Progenitor cell of endocrine pancreas (in vitro differentiated cells): ENCODE measurements at regions not wholly inside any gene's neighbourhood (a gene's known extent, or its start where the extent isn't known, plus 50 kb on each side); places are given as distances from the start of the nearest gene placed in this dataset.

ENCODE experiments used
- DNase-seq: peaks from one replicate; pipeline ENCODE4 v3.0.0; 2021; ENCODE audit warnings: low spot score; ENCODE audit not compliant: unreplicated experiment
- H3K27ac Mint-ChIP-seq: 2 replicates; pipeline ENCODE4 v1.8.0; 2021; ENCODE audit warnings: mild to moderate bottlenecking, moderate library complexity, mixed read lengths
- H3K27me3 Mint-ChIP-seq: 2 replicates; pipeline ENCODE4 v1.8.0; 2021; ENCODE audit warnings: mixed read lengths
- H3K36me3 Mint-ChIP-seq: 2 replicates; pipeline ENCODE4 v1.8.0; 2022; ENCODE audit warnings: mixed read lengths; ENCODE audit not compliant: insufficient read depth
- H3K4me1 Mint-ChIP-seq: 2 replicates; pipeline ENCODE4 v1.8.0; 2021; ENCODE audit warnings: low read depth, mixed read lengths
- H3K4me3 Mint-ChIP-seq: 2 replicates; pipeline ENCODE4 v1.8.0; 2021; ENCODE audit warnings: low read depth, mild to moderate bottlenecking, moderate library complexity, mixed read lengths
- H3K9me3 Mint-ChIP-seq: 2 replicates; pipeline ENCODE4 v1.8.0; 2021; ENCODE audit warnings: low read depth, mixed read lengths
- TF ChIP-seq, protein P1 (sequence below): fragments of 200-600 bp; sonication (generic); IDR thresholded peaks from one replicate; pipeline ENCODE4 v1.5.0; 2021; ENCODE audit warnings: antibody characterized with exemption, mild to moderate bottlenecking; ENCODE audit not compliant: unreplicated experiment

DNA sequence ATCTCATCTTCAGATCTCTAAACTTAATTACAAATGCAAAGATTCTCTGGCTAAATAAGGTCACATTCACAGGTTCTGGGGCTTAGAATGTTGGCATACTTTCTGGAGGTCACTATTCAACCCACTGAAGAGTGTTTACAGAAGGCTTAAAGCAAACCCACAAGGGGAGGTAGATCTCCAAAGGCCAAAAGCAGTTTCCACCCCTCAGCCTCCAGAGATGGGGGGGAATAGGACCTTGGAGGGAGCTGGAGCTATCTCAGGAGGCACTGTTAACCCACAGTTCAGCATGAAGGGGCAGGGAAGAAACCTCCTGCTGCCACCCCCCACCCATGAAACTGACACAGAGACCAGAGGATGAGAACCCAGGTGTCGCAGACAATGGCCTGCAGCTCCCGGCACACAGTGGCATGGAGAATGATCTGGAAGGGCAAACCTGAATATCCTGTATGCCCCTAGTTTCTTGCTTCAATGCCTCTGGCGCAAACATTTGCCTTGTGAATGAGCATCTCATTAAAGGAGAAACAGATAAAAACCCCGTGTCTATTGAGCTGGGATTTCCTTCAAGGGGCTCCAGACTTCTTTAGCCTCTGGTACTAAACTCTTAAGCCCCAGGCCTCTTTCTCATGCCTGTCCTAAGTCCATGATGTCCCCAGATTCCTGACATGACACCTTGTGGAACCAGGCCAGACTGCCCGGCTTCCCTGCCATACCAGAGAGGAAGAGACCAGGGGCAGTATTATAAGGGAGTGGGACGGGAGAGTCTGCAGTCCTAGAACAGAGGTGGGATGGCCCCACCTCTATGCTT is 103.1 kb upstream of the CDH5 start:
- no peak overlapping the region for H3K4me3 Mint-ChIP-seq
- no peaks in the 10 kb centered on the region for H3K9me3 Mint-ChIP-seq
- no peak for DNase-seq
- no peak overlapping the region for H3K27ac Mint-ChIP-seq
- no peaks in the 10 kb centered on the region for H3K36me3 Mint-ChIP-seq
- TF ChIP-seq, protein P1, sequence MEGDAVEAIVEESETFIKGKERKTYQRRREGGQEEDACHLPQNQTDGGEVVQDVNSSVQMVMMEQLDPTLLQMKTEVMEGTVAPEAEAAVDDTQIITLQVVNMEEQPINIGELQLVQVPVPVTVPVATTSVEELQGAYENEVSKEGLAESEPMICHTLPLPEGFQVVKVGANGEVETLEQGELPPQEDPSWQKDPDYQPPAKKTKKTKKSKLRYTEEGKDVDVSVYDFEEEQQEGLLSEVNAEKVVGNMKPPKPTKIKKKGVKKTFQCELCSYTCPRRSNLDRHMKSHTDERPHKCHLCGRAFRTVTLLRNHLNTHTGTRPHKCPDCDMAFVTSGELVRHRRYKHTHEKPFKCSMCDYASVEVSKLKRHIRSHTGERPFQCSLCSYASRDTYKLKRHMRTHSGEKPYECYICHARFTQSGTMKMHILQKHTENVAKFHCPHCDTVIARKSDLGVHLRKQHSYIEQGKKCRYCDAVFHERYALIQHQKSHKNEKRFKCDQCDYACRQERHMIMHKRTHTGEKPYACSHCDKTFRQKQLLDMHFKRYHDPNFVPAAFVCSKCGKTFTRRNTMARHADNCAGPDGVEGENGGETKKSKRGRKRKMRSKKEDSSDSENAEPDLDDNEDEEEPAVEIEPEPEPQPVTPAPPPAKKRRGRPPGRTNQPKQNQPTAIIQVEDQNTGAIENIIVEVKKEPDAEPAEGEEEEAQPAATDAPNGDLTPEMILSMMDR = no peak
- H3K4me1 Mint-ChIP-seq = peaks cover 4% of the 10 kb centered on the region
- H3K27me3 Mint-ChIP-seq = peaks cover 66% of the 10 kb centered on the region

DNA sequence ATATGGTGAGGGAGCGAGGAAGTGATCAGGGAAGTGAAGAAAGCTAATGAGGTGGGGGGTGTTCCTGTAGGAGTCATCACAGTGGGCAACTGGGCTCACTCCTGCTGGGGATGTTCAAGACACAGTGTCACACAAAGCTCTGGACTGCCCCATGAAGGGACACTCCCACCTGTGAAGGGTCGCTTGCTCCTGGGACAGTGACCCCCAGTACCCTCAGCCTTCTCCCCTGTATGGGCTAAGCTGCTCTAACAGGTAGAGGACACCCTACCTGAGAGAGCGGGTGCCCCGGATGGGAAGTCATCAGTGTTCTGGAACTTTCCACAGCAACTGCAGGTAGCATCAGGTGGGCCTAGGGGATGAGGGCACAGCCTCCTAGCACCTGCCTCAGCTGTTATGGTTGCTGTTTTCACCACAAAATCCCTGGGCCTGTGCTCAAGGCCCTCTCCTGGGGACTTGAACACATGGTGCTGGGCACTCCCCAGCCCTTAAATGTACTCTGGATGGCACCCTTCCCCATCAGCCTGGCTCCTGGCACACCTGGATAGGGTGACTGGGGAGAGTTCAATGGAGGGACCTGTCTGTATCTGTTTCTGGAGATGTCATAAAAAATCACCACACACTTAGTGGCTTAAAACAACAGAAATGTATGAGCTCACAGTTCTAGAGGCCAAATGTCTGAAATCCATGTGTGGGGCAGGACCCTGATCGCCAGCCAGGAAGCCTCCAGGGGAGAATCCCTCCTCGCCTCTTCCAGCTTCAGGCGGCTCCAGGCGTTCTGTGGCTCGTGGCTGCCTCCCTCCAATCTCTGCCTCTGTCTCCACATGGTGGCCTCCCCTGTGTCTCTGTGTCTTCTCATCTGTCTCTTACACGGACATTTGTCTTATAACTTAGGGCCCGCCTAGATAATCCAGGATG is 104.0 kb upstream of the CDH5 start:
- Mint-ChIP-seq H3K4me1 (peaks cover 4% of the 10 kb centered on the region), H3K36me3 (no peaks in the 10 kb centered on the region), H3K9me3 (no peaks in the 10 kb centered on the region), H3K27ac (no peak overlapping the region), H3K4me3 (no peak overlapping the region), H3K27me3 (peaks cover 58% of the 10 kb centered on the region)
- TF ChIP-seq, protein P1 = no peak
- DNase-seq = no peak

DNA sequence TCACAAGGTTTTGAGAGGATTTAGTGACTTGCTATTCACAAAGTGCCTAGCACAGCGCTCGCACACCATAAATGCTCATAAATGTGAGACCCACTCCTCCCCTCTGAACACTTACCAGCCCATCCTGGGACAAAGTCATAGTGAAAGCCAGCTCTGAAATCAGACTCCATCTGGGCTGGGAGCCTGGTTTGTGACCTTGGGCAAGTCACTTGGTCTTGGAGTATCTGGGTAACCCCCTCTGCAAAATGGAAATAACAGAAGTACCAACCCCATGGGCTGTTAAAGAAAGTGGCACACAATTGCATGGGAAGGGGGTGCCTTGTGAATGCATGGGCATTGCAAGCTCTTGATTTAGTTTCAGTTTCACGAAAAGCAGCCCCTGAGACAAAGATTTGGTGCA is 104.7 kb upstream of the CDH5 start:
- H3K27ac Mint-ChIP-seq = no peak overlapping the region
- TF ChIP-seq, protein P1 = no peak
- no peaks in the 10 kb centered on the region for H3K36me3 Mint-ChIP-seq
- H3K4me1 Mint-ChIP-seq = peaks cover 5% of the 10 kb centered on the region
- no peak overlapping the region for H3K4me3 Mint-ChIP-seq
- peaks cover 59% of the 10 kb centered on the region for H3K27me3 Mint-ChIP-seq
- H3K9me3 Mint-ChIP-seq = no peaks in the 10 kb centered on the region
- DNase-seq = no peak

DNA sequence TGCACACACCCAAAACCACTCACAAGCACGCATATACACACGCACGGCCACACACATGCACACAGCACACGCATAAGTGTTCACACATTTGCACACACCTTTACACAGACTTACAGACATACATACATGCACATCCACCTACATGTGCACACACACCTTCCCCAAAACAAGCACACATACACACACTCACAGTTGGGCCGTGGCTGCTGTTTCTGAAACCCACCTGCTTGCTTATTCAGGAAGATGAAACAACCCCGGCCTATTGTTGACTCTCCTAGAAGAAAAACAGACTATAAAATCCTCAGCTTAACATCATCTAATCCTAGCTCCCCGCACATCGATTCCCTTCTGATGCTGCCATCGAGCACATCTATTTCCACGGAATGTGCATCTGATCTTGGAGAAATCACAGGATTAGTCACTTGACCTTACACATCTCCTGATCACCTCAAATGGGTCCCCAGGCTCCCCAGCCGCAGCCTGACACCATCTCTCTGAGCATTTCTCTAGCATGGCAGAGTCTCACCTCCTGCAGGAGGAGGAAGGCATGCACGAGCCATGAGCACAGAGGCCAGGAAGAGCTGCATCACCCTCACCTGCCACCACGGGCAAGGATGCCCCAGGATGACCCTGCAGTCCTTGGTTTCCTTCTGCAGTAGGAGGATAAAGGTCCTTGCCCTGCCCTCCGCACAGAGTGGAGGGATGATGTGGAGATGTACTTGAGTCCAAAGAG is 105.8 kb upstream of the CDH5 start:
- peaks cover 11% of the 10 kb centered on the region for H3K4me1 Mint-ChIP-seq
- H3K36me3 Mint-ChIP-seq = no peaks in the 10 kb centered on the region
- no peak for DNase-seq
- no peak overlapping the region for H3K27ac Mint-ChIP-seq
- H3K4me3 Mint-ChIP-seq = no peak overlapping the region
- H3K9me3 Mint-ChIP-seq = no peaks in the 10 kb centered on the region
- TF ChIP-seq, protein P1 = no peak
- H3K27me3 Mint-ChIP-seq = peaks cover 54% of the 10 kb centered on the region
